ENCODE measurements at regions not wholly inside any gene's neighbourhood (a gene's known extent, or its start where the extent isn't known, plus 50 kb on each side); places are given as distances from the start of the nearest gene placed in this dataset.

DNA sequence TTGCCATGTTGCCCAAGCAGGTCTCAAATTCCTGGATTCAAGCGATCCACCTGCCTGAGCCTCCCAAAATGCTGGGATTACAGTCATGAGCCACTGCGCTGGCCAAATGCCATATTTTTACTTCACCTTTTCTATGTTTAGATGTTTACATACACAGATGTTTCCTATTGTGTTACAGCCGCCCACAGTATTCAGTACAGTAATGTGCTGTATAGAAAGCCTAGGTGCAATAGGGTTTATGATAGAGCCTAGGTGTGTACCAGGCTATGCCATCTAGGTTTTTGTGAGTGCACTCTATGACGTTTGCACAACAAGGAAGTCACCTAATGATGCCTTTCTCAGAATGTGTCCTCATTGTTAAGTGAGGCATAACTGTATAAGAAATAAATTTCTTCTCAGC lies 153.4 kb downstream of the CHRM3 start:
- no peaks in the 10 kb centered on the region for H3K9me1 ChIP-seq (ENCODE audit: control insufficient read depth, insufficient read depth, low read length)
- H3K4me1 ChIP-seq (replicated peaks in 1 of 2; ENCODE audit: control insufficient read depth in 2 of 2, insufficient read depth in 2 of 2, low read length in 2 of 2), result no peaks in the 10 kb centered on the region
- peaks cover 2% of the 10 kb centered on the region; the same call in 1 of the 2 replicates for H3K9me3 ChIP-seq (replicated peaks; ENCODE audit: control insufficient read depth, insufficient read depth, low read depth, low read length)
- intact Hi-C loops (cut with micrococcal nuclease), result no loop called here
- FAIRE-seq, result no peak
- H3K4me3 ChIP-seq, result no peak overlapping the region
- H3K79me2 ChIP-seq (ENCODE audit: control insufficient read depth, insufficient read depth, low read length), result no peaks in the 10 kb centered on the region
- ChIA-PET POLR2A (interaction anchor here (0.6 kb wide), 1 partner anchor 170 kb away, joined by 3 read pairs; no protein-coding TSS in a partner anchor), CTCF (ENCODE audit: low intra/inter-chr PET ratio) (no interaction called here)
- 0% methylated on average over 4 of the region's 4 CpGs for WGBS (ENCODE audit: insufficient coverage, low coverage, missing lambda C conversion rate)
- H3K27me3 ChIP-seq (ENCODE audit: control insufficient read depth in 2 of 2, insufficient read depth in 2 of 2, low read length in 2 of 2), result no peaks in the 10 kb centered on the region
- DNase-seq (ENCODE audit: extremely low read depth in 1 of 4, low spot score in 3 of 4), result no peak
- no TSS peak for BruUV-seq (replicated peaks)
- no peak overlapping the region for H3K4me2 ChIP-seq (ENCODE audit: insufficient read depth, low read length)
- no peak overlapping the region for H3K27ac ChIP-seq (ENCODE audit: extremely low read depth, low read depth, low read length)
- H3K9ac ChIP-seq (ENCODE audit: insufficient read depth in 1 of 2, low read depth in 2 of 2, low read length in 2 of 2), result no peak overlapping the region
- no peak overlapping the region for H2AFZ ChIP-seq (ENCODE audit: low read depth, low read length)
- no peaks in the 10 kb centered on the region for H4K20me1 ChIP-seq (replicated peaks; ENCODE audit: control insufficient read depth, insufficient read depth, low read length)
- in situ Hi-C loops (cut with MboI), result no loop called here
- no peaks in the 10 kb centered on the region for H3K36me3 ChIP-seq (ENCODE audit: control insufficient read depth, insufficient read depth, low read length)
- no peak for ATAC-seq
- TF ChIP-seq PTTG1 (tag; IDR thresholded peaks at IDR 0.05; ENCODE audit: low read depth) (no peak), BRD9 (IDR thresholded peaks at IDR 0.05; ENCODE audit: low read depth, partially characterized antibody) (no peak), KLF16 (IDR thresholded peaks at IDR 0.05) (no peak), ARNT (IDR thresholded peaks at IDR 0.05) (no peak), ZNF436 (CRISPR knock-in tag; IDR thresholded peaks at IDR 0.05) (no peak)
- TF ChIP-seq, protein P1, sequence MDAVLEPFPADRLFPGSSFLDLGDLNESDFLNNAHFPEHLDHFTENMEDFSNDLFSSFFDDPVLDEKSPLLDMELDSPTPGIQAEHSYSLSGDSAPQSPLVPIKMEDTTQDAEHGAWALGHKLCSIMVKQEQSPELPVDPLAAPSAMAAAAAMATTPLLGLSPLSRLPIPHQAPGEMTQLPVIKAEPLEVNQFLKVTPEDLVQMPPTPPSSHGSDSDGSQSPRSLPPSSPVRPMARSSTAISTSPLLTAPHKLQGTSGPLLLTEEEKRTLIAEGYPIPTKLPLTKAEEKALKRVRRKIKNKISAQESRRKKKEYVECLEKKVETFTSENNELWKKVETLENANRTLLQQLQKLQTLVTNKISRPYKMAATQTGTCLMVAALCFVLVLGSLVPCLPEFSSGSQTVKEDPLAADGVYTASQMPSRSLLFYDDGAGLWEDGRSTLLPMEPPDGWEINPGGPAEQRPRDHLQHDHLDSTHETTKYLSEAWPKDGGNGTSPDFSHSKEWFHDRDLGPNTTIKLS (IDR thresholded peaks at IDR 0.05; ENCODE audit: borderline replicate concordance, low read depth), result no peak
- TF ChIP-seq, protein P2, sequence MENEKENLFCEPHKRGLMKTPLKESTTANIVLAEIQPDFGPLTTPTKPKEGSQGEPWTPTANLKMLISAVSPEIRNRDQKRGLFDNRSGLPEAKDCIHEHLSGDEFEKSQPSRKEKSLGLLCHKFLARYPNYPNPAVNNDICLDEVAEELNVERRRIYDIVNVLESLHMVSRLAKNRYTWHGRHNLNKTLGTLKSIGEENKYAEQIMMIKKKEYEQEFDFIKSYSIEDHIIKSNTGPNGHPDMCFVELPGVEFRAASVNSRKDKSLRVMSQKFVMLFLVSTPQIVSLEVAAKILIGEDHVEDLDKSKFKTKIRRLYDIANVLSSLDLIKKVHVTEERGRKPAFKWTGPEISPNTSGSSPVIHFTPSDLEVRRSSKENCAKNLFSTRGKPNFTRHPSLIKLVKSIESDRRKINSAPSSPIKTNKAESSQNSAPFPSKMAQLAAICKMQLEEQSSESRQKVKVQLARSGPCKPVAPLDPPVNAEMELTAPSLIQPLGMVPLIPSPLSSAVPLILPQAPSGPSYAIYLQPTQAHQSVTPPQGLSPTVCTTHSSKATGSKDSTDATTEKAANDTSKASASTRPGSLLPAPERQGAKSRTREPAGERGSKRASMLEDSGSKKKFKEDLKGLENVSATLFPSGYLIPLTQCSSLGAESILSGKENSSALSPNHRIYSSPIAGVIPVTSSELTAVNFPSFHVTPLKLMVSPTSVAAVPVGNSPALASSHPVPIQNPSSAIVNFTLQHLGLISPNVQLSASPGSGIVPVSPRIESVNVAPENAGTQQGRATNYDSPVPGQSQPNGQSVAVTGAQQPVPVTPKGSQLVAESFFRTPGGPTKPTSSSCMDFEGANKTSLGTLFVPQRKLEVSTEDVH (IDR thresholded peaks at IDR 0.05; ENCODE audit: low read depth, partially characterized antibody), result no peak
- TF ChIP-seq, protein P3, sequence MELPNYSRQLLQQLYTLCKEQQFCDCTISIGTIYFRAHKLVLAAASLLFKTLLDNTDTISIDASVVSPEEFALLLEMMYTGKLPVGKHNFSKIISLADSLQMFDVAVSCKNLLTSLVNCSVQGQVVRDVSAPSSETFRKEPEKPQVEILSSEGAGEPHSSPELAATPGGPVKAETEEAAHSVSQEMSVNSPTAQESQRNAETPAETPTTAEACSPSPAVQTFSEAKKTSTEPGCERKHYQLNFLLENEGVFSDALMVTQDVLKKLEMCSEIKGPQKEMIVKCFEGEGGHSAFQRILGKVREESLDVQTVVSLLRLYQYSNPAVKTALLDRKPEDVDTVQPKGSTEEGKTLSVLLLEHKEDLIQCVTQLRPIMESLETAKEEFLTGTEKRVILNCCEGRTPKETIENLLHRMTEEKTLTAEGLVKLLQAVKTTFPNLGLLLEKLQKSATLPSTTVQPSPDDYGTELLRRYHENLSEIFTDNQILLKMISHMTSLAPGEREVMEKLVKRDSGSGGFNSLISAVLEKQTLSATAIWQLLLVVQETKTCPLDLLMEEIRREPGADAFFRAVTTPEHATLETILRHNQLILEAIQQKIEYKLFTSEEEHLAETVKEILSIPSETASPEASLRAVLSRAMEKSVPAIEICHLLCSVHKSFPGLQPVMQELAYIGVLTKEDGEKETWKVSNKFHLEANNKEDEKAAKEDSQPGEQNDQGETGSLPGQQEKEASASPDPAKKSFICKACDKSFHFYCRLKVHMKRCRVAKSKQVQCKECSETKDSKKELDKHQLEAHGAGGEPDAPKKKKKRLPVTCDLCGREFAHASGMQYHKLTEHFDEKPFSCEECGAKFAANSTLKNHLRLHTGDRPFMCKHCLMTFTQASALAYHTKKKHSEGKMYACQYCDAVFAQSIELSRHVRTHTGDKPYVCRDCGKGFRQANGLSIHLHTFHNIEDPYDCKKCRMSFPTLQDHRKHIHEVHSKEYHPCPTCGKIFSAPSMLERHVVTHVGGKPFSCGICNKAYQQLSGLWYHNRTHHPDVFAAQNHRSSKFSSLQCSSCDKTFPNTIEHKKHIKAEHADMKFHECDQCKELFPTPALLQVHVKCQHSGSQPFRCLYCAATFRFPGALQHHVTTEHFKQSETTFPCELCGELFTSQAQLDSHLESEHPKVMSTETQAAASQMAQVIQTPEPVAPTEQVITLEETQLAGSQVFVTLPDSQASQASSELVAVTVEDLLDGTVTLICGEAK (IDR thresholded peaks at IDR 0.05), result no peak
- TF ChIP-seq, protein P3 (CRISPR knock-in tag; IDR thresholded peaks at IDR 0.05), result no peak

All from K562 (cell line).